HG03571 (cell line): ENCODE measurements at regions not wholly inside any gene's neighbourhood (a gene's known extent, or its start where the extent isn't known, plus 50 kb on each side); places are given as distances from the start of the nearest gene placed in this dataset.
A peak's percentile ranks its signal among the peaks of the same experiment; 100 is the strongest.

Source experiments
- ATAC-seq: cut with Tn5 transposase; IDR thresholded peaks from one replicate; pipeline ENCODE4 v1.9.1; 2021; ENCODE audit not compliant: unreplicated experiment

DNA sequence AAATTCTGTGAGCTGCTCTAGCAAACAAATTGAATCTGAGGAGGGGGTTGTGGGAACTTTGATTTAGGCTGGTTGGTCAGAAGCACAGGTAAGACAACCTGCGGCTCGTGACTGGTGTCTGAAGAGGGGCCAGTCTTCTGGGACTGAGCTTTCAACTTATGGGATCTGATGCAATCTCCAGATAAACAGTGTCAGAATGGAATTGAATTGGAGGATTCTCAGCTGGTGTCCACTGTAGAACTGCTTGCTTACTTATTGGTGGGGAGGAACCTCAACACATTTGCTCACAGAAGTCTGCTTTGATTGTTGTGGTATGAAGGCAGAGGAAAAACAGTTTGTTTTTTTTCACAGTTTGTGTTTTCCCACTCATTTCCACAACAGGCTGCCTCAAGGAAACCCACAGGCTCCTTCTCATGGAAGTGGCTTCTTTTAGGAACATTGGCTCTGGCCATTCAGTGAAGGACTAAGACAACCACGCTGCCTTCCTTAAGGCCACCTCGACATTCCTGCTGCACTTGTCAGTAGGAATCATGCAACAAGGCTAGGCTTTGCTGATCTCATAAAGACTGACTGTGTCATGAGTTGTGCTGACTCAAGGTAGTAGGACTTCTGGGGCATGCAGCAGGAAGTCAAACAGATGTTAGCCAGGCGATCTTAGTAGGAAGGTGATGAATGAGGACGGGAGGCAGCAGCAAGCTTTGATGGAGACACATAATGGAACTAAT lies 104.7 kb downstream of the TSN start:
- ATAC-seq: no peak

DNA sequence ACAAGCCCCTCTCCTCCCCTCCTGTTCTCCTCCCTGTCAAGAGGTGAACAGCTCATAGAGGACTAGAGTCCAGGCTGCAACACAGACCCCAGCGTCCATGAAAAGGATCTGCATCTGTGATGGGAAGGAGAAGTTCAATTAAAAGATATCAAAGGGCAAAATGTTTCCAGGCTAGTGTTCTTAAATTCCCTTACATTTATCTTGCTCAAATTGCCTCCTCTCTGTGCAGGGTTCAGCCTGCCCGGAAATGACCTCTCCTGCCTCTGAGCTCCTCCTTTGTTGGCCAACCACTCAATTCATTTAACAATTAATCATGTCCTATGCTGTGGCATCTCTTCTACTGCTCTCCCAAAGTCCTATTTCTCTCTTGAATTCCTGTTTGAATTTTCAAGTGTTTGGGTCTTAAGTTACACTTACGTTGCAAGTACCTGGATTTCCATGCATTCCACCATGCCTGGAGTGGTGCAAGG lies 105.3 kb downstream of the TSN start:
- no peak for ATAC-seq

DNA sequence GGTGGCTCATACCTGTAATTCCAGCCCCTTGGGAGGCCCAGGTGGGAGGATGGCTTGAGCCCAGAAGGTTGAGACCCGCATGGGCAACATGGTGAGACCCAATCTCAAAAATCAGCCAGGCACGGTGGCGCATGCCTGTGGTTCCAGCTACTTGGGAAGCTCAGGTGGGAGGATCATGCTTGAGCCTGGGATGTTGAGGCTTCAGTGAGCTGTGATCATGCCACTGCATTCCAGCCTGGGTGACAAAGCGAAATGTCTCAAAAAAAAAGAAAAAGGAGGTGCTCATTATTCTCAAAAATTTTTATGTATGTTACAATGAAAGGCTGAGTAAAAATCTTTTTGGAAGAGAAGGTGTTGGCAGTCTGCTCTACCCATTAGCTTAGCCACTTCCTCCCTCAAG lies 106.8 kb downstream of the TSN start:
- no peak for ATAC-seq

DNA sequence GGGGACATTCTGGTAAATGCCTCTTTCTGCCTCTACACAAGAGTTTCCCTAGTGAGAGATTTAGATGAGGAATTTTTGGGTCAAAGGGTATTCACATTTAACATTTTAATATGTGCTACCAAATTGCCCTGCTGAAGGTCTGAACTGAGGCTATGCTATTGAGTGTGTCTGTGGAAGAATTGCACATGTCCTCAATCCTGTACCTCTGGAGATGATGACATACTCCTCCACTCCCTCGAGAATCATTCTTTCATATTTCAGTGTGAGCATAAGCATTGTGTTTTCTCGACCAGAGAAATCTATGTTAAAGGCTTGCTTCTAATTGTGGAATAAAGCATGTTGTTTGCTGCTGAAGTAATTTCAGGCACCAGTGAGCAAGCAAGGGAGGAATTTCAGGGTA lies 110.5 kb downstream of the TSN start:
- no peak for ATAC-seq

DNA sequence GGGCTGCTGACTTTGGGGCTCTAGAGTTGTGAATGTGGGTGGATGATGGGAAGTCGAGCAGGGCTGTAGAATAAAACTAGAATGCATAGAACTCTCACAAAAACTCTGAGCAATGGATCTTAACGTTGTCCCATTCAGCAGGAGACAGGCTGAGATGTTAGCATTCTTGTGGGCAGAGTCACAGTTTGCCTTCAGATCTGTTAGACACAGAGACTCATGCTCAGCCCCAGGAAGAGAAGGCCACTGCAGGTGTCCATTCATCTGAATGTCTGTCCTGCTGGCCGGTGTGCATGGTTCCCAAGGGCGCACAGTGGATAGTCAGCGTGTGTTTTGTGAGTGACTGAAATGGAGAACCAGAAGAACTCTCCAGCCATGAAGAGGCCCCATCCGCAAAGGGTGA lies 111.3 kb downstream of the TSN start:
- ATAC-seq: no peak

DNA sequence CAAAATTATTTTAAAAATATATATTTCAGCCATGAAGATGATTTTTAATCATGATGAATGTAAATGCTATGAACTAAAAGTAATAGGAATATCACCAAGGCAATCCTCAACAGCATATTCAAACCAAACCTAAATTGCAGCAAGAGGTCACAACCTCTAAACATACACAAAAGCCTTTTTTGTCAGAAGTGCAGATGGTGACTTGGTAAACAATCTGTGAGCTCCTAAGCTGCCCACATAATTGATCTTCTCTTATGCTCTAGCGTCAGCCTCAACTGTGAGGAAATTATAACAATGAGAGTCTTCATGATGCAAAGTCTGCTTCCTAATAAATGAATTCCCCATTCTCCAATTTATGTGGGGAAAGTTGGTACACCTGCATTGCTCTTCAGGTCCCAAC lies 113.2 kb downstream of the TSN start:
- no peak for ATAC-seq

DNA sequence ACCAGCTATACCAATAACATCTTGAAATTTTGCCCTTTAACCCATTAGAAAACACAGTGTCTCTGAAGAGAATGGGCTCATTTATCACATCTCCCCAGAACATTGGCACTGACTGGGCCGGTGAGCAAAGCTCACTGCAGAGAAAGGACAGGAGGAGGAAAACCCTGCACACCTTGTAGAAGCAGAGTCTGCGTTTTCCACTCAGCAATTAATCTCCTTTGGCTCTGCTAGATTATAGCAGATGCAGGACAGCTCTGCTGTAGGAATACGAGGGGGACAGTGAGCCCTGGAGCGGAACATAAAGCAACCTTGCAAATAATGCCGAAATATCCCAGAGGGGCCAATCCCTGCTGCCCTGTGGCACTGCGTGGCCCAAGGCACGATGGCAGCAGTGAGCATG lies 113.9 kb downstream of the TSN start:
- ATAC-seq: no peak

DNA sequence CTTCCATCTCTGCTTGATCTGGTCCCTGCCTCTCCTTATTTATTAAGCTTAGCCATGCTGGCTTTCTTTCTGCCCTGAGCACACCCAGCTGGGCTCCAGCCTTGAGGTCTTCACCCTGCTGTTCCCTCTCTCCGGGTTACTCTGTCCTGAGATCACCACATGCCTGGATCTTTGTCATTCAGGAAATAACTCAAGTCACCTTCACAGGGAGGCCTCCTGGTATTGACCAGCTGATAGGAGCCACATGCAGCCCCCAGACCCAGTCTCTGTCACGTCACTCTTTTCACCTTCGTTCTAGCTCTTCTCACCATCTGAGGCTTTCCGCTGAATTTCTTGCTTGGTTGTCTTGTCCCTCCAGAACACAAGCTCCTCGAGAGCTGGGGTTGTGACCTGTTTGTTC lies 114.4 kb downstream of the TSN start:
- no peak for ATAC-seq

DNA sequence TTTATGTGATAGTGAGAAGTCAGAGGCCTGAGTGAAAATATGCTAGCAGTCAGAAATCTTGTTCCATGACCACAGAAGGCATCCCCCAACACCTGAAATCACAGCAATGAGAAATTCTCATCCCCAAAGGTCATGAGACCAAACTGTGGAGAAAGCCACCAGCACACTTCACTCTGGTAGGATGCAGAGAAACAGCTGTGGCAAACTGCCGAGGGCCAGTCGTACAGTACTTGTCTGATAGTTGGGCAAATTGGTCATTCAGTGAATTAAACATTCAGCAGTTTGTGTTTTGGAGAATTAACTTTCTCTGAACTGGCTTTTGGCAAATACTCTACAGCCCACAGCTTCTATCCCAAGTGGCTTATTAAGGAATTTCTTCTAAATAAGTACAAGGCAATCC lies 117.2 kb downstream of the TSN start:
- no peak for ATAC-seq

DNA sequence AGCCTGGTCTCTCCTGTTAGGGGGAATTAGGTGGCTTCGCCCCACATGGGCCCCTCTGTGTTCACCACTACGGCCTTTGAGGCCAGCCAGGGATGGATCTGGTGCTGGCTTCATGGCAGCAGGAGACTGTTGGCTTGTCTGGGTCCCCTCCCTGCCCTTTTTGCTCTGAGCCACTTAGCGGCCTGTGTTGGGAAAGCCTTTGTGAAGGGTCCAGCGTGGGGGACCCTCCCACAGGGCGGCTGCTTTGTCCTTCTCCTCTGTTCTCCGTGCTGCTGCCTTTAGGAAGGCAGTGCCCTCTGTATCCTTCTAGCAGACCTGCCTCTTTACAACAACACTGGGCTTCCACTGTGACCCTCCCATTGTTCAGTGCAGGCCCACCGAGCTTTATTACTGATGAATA lies 118.4 kb downstream of the TSN start:
- no peak for ATAC-seq

DNA sequence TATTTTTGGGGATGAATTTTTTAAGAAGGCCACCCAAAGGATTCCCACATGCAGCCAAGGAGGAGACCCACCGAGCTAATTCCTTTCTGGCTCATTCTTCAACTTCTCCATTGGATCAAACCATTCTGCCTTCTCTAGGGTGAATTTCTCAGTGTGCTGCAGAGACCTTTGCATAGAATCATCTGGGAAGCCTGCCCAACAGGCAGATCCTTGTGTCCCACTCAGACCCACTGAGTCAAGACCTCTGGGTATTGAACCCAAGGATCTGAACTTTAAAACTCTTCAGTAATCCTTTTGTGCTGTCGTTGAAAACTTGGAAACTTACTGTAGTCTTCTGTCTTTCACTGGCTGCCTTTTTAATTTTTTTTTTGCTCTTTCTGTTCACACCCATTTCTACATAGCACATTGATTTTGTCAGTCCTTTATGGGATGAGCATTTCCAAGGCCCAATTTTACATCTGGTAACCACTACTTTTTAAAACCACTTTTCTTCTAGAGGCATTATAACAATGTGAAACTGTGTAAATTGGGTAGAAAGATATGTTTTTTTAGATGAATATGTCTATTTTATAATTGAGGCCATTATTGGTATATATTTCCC lies 120.2 kb downstream of the TSN start:
- no peak for ATAC-seq

DNA sequence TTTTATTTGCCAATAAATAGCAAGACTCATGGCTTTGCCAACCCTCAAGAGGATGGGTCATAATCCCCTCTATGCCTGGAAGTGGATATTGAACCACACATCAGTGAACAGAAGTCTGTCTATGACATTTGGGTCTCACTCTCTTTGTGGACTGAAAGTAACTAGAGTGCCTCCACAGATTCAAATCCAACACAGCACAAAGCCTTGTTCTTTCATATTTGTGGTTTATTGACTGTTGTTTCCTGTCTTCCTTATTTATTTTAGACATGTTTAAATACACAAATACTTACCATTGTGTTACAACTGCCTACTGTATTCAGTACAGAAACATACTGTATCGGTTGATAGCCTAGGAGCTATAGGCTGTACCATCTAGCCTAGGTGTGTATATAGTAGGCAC lies 121.9 kb downstream of the TSN start:
- ATAC-seq: no peak

DNA sequence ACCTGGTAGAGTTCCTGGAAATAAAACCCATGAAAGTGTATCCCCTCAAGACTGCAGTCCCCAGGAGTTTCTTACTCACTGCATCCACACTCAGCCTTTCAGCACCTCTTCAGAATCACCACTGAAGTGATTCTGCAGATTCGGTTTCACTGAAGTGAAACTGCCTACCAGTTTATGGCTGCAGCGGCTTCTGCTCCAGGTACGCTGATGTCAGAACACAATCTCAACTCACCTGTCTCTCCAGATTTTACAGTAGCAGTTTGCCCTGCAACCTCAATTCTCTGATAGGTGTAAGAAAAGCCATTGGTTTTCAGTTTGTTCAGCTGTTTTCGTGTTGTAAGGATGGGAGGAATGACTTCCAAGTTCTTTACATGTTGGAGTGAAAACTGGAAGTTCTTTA lies 124.8 kb downstream of the TSN start:
- no peak for ATAC-seq

DNA sequence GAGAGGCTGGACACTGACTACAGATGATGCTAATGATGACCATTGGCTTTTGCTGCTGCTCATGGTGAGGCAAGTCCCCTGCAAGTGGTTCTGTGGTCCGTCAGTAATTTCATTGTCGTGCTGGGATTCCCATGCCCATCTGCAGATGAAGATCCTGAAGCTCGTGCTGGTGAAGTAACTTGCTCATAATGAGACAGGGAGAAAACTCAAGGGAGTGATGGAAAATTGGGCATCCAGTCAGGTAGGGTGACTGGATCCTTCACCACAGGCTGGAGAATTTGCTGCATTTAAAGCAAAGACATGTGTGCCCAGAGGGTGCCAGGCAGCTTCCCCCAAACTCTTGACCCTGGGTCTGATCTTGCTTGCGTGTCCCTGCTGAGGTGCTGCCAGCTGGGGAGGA lies 125.6 kb downstream of the TSN start:
- ATAC-seq: no peak

DNA sequence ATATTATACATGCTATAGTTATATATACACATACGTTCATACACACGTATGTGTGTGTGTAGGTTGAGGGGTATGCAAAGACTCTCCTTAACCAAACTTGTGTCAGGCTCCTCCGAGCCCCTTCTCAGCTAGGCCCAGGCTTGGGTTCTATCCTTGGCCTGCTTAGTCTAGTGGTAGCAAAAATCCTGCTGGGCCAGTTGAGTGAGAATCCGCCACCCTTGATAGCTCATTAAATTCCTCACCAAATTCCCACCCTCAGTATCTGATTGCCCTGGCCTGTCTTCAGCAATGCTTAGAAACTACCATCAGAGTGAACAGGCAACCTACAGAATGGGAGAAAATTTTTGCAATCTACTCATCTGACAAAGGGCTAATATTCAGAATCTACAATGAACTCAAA lies 126.5 kb downstream of the TSN start:
- ATAC-seq: no peak

DNA sequence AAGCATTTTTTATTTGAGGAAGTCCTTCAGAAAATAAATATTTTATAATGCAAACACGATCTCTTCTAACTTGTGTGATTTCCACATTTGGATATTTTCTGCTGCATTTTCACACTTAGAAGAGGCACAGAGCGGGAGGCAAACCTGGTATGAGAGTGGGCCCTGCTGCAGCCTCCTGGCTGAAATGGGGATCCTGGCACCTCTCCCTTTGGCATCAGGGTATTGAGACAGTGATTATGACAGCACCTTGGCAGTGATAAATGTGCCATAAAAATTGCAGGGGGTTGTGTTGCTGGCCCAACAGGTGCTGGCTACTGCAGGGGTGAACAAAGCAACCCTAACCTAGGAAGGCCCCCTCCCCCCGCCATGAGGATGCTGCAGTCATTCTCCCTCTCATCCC lies 128.6 kb downstream of the TSN start:
- no peak for ATAC-seq

DNA sequence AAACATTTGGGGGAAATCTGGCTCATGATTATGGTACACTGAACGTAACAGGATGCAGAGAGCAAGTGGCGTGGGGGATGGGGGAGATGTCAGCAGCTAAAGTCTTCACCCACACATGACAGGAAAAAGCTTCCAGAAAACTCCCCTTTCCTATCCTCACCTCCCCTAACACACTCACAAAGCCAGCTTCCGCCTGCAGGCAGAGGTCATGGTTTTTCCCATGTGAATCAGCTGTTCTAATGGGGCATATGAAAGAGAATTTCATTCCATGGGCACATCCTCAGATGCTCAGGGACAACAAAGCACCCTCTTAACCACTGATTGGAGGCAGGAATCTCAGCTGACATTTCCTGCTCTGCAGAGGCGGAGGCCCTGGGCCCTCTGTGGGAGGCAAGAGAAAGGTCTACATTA lies 129.1 kb downstream of the TSN start:
- ATAC-seq: no peak

DNA sequence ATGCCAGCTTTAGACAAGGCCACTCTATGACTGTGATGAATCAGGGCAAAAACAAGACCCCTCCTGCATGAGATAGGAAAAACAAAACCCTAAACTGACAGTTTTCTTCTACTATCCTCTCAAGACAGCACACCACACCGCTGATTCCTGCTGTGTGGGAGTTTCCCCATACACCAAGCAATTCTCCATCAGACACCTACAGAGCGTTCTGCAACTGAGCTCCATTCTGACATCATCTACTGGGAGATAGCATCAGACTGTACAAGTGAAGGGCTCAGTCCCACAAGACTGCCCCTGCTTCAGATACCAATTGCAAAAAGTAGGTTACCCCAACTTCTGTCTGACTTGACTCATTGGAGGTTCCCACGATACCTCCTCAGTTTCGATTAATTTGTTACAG lies 130.6 kb downstream of the TSN start:
- ATAC-seq: no peak

DNA sequence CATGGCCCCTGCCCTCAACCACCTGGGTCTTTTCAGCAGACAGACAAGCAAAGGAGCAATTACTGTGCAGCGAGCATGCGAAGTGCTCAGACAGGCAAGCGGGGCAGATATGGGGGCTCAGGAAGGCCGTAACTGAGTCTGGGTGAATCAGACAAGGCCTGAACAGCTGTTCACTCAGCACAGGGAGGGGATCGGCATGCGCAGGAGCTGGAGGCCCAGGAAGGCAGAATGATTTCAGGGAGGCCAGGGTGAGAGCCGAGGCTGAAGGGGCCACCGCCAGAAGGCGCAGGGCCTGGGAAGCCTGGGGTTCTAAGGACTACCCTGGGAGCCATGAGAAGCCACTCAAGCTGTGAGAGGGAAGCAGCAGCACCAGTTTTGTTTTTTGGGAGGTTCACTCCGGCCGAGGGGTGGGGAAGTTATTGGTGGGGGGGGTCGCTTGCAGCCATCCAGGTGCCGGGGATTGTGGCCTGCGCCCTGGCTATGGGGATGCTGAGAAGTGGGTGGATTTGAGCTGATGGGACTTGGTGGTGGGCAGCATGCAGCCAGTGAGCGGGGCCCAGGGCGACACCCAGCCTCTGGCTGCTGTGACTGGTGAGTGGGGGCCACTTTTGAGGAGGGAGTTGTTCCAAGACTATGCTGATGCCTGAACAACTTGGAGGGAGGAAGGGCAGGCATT lies 132.2 kb downstream of the TSN start:
- ATAC-seq: no peak

DNA sequence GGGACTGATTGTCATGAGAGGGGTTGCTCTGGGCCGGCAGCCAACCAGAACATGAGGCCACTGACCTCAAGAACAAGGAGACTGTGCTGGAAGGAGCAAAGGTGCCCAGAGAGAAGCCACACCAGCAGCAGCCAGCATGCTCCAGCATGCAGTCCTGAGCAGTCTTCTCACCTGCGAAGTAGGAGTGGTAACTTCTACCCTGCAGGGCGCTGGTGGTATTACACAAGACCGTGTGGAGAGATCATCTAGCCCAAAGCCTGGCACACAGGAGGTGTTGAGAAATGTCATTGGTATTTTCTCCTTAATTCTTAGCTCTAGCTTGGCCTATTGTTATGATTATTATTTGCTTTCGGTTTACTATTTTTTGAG lies 132.7 kb downstream of the TSN start:
- peak; percentile 92 for ATAC-seq

DNA sequence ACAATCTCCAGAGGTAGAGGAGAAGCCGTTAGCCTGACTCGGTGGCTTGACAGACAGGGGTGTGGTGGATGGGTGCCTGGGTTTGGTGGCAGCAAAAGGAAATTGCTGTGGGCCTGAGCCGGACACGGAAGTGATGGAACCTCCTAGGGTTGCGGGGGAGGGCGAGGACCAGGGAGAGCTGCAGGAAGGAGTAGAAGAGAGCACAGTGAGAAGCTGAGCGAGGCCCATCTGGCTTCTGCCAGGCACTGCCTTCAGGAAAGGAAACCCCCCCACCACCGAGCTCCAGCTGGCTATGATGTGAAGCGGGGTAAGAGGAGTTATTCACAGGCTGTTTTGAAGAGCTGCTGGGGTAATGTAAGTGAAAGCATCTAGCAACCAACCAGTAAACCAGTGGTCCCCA lies 134.6 kb downstream of the TSN start:
- no peak for ATAC-seq

DNA sequence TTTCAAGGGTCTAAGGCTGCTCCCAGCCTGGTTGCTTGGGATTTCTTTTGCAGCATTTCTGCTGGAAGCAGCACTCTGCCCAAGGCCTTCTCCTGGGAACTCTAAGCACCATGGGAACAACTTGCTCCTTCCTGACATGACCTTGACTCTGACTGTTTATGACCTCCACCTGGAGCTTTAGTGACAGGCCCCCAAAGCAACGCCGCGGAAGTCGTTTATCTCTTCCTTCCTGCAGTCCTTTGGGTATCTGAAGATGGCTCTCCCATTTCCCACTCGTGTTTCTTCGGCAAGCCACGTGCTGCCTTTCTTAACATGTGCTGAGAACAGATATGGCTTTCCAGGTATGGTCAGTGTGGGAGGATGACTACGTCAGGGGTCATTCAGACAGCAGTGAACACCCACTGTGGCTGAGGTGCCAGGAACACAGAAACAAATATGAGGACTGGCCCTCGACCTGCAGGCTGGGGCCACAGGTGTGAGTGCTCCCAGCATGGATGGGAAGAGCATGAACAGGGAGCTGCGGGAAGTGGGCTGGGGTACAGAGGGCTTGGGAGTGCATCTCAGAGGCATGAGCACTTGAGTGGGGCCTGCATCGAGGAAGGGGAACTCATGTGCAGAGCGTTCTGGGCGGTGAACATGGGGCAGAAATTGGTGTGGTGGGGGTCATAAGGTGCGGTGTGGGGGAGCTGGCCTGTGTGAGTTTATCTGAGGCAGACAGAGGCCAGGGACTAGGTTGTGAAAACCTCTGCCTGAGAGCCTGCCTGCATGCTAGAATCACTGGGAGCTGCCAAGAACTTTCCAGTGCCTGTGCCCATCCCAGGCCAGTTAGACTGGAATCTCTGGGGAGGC lies 140.5 kb downstream of the TSN start:
- ATAC-seq: no peak
